BLaER1 treated with 17β-estradiol and CSF1 and Interleukin-3, amounts not matched to agents 10 nM and 100 nM (cell line): ENCODE measurements at regions not wholly inside any gene's neighbourhood (a gene's known extent, or its start where the extent isn't known, plus 50 kb on each side); places are given as distances from the start of the nearest gene placed in this dataset.

Experiments used
- H3K27ac ChIP-seq, 11 experiments: shearing (Covaris generic); formaldehyde crosslinking; 2 replicates each; pipeline ENCODE4 v1.8.1; 2022
- H3K27me3 ChIP-seq, 11 experiments: shearing (Covaris generic); formaldehyde crosslinking; 2 replicates each; pipeline ENCODE4 v1.8.1; 2022
- H3K36me3 ChIP-seq, 11 experiments: shearing (Covaris generic); formaldehyde crosslinking; 2 replicates each; pipeline ENCODE4 v1.8.1; 2022
- H3K4me1 ChIP-seq, 10 experiments: shearing (Covaris generic); formaldehyde crosslinking; 2 replicates each; pipeline ENCODE4 v1.8.1; 2022
- H3K4me2 ChIP-seq, 11 experiments: shearing (Covaris generic); formaldehyde crosslinking; 2 replicates each; pipeline ENCODE4 v1.8.1; 2022
- H3K4me3 ChIP-seq, 10 experiments: shearing (Covaris generic); formaldehyde crosslinking; 2 replicates each; pipeline ENCODE4 v1.8.1; 2022
- H3K9ac ChIP-seq, 11 experiments: shearing (Covaris generic); formaldehyde crosslinking; 2 replicates each; pipeline ENCODE4 v1.8.1; 2022
- H3K9me3 ChIP-seq, 11 experiments: shearing (Covaris generic); formaldehyde crosslinking; replicated peaks in 1 of 11; 2 replicates each; pipeline ENCODE4 v1.8.1; 2022
- H4K20me1 ChIP-seq, 11 experiments: shearing (Covaris generic); formaldehyde crosslinking; 2 replicates each; pipeline ENCODE4 v1.8.1; 2022
- Cebpa-rat ChIP-seq, 11 experiments: shearing (Covaris generic); IDR thresholded peaks; 2 replicates each; pipeline ENCODE4 v1.8.1; 2022

- no peak for TF ChIP-seq Cebpa-rat (IDR thresholded peaks at IDR 0.05)
- Histone ChIP-seq H3K27ac (no peak overlapping the region), H4K20me1 (no peaks in the 10 kb centered on the region), H3K4me2 (no peak overlapping the region), H3K4me3 (no peak overlapping the region), H3K4me1 (no peaks in the 10 kb centered on the region), H3K9me3 (peaks cover 8 to 16% (median 10%) of the 10 kb centered on the region in 11 experiments; a peak in 21 of 22 replicates), H3K36me3 (0 out of 22 replicates have a peak, but pooled peaks cover 0 to 5% (median 0%) of the 10 kb centered on the region in 11 experiments), H3K27me3 (no peaks in the 10 kb centered on the region), H3K9ac (no peak overlapping the region)
Observed at GRCh38 chr2:173599821-173600359, 245.2 kb downstream of the CDCA7 start.

GRCh38 chr2:173602153-173602795 lies 247.6 kb downstream of the CDCA7 start:
- 0 out of 22 replicates have a peak, but pooled peaks cover 0 to 5% (median 0%) of the 10 kb centered on the region in 11 experiments for H3K36me3 ChIP-seq
- no peak overlapping the region for H3K27ac ChIP-seq
- no peak overlapping the region for H3K9ac ChIP-seq
- H4K20me1 ChIP-seq, result no peaks in the 10 kb centered on the region
- H3K4me1 ChIP-seq, result peaks cover 4 to 10% (median 7%) of the 10 kb centered on the region in 10 experiments; a peak in 18 of 20 replicates
- H3K4me3 ChIP-seq, result no peak overlapping the region
- no peak for TF ChIP-seq Cebpa-rat (IDR thresholded peaks at IDR 0.05)
- no peaks in the 10 kb centered on the region for H3K27me3 ChIP-seq
- H3K4me2 ChIP-seq, result no peak overlapping the region
- peaks cover 10 to 22% (median 16%) of the 10 kb centered on the region in 11 experiments; a peak in 21 of 22 replicates for H3K9me3 ChIP-seq

- Histone ChIP-seq H3K27ac (no peak overlapping the region), H3K36me3 (0 out of 22 replicates have a peak, but pooled peaks cover 0 to 5% (median 0%) of the 10 kb centered on the region in 11 experiments), H3K9me3 (peaks cover 10 to 20% (median 16%) of the 10 kb centered on the region in 11 experiments; a peak in 21 of 22 replicates), H3K4me1 (peaks cover 11 to 24% (median 15%) of the 10 kb centered on the region in 10 experiments; a peak in 18 of 20 replicates), H3K9ac (no peak overlapping the region), H3K27me3 (no peaks in the 10 kb centered on the region), H4K20me1 (no peaks in the 10 kb centered on the region), H3K4me3 (no peak overlapping the region), H3K4me2 (no peak overlapping the region; a peak in 2 of 22 replicates)
- no peak for TF ChIP-seq Cebpa-rat (IDR thresholded peaks at IDR 0.05)
Observed at GRCh38 chr2:173605994-173606393, 251.3 kb downstream of the CDCA7 start.

GRCh38 chr2:173606619-173607248 lies 252.1 kb downstream of the CDCA7 start:
- H3K4me2 ChIP-seq, result peak overlapping the region; percentile 39 to 66 (median 52); a peak in 19 of 22 replicates
- peak overlapping the region in 5 of 11 experiments; percentile 38 to 55 (median 51); a peak in 9 of 22 replicates for H3K27ac ChIP-seq
- TF ChIP-seq Cebpa-rat (IDR thresholded peaks at IDR 0.05), result no peak
- peaks cover 11 to 24% (median 15%) of the 10 kb centered on the region in 10 experiments; a peak in 18 of 20 replicates for H3K4me1 ChIP-seq
- no peaks in the 10 kb centered on the region for H4K20me1 ChIP-seq
- H3K9ac ChIP-seq, result no peak overlapping the region; a peak in 3 of 22 replicates
- no peaks in the 10 kb centered on the region for H3K27me3 ChIP-seq
- H3K36me3 ChIP-seq, result 0 out of 22 replicates have a peak, but pooled peaks cover 0 to 5% (median 0%) of the 10 kb centered on the region in 11 experiments
- H3K9me3 ChIP-seq, result peaks cover 10 to 20% (median 16%) of the 10 kb centered on the region in 11 experiments; a peak in 21 of 22 replicates
- H3K4me3 ChIP-seq, result no peak overlapping the region

GRCh38 chr2:173607606-173608311 lies 253.1 kb downstream of the CDCA7 start:
- Histone ChIP-seq H3K9ac (no peak overlapping the region; a peak in 1 of 22 replicates), H3K9me3 (peaks cover 10 to 20% (median 16%) of the 10 kb centered on the region in 11 experiments; a peak in 21 of 22 replicates), H3K27me3 (no peaks in the 10 kb centered on the region), H4K20me1 (no peaks in the 10 kb centered on the region), H3K4me2 (peak overlapping the region; percentile 39 to 66 (median 52); a peak in 21 of 22 replicates), H3K27ac (peak overlapping the region in 5 of 11 experiments; percentile 38 to 60 (median 51); a peak in 10 of 22 replicates), H3K36me3 (0 out of 22 replicates have a peak, but pooled peaks cover 0 to 5% (median 0%) of the 10 kb centered on the region in 11 experiments), H3K4me3 (no peak overlapping the region), H3K4me1 (peaks cover 11 to 24% (median 15%) of the 10 kb centered on the region in 10 experiments; a peak in 18 of 20 replicates)
- no peak for TF ChIP-seq Cebpa-rat (IDR thresholded peaks at IDR 0.05)

- H3K27ac ChIP-seq, result no peak overlapping the region
- 0 out of 22 replicates have a peak, but pooled peaks cover 0 to 2% (median 0%) of the 10 kb centered on the region in 11 experiments for H3K9me3 ChIP-seq
- no peak for TF ChIP-seq Cebpa-rat (IDR thresholded peaks at IDR 0.05)
- no peaks in the 10 kb centered on the region for H3K36me3 ChIP-seq
- no peaks in the 10 kb centered on the region for H4K20me1 ChIP-seq
- H3K4me1 ChIP-seq, result peaks cover 11 to 24% (median 15%) of the 10 kb centered on the region in 10 experiments; a peak in 18 of 20 replicates
- no peak overlapping the region for H3K4me2 ChIP-seq
- no peak overlapping the region for H3K9ac ChIP-seq
- no peak overlapping the region for H3K4me3 ChIP-seq
- no peaks in the 10 kb centered on the region for H3K27me3 ChIP-seq
Observed at GRCh38 chr2:173611121-173611520, 256.4 kb downstream of the CDCA7 start.

- no peak for TF ChIP-seq Cebpa-rat (IDR thresholded peaks at IDR 0.05)
- H3K4me1 ChIP-seq, result peaks cover 5 to 14% (median 7%) of the 10 kb centered on the region in 10 experiments; a peak in 17 of 20 replicates
- H3K36me3 ChIP-seq, result no peaks in the 10 kb centered on the region
- H3K9ac ChIP-seq, result no peak overlapping the region
- no peaks in the 10 kb centered on the region for H4K20me1 ChIP-seq
- H3K27me3 ChIP-seq, result no peaks in the 10 kb centered on the region
- peaks cover 0 to 15% (median 0%) of the 10 kb centered on the region in 11 experiments; a peak in 5 of 22 replicates for H3K9me3 ChIP-seq
- H3K27ac ChIP-seq, result no peak overlapping the region
- no peak overlapping the region for H3K4me3 ChIP-seq
- no peak overlapping the region for H3K4me2 ChIP-seq
Observed at GRCh38 chr2:173612354-173612753, 257.7 kb downstream of the CDCA7 start.

GRCh38 chr2:173613386-173613785 lies 258.7 kb downstream of the CDCA7 start:
- no peak overlapping the region for H3K9ac ChIP-seq
- no peak for TF ChIP-seq Cebpa-rat (IDR thresholded peaks at IDR 0.05)
- H3K4me2 ChIP-seq, result no peak overlapping the region
- H3K27ac ChIP-seq, result no peak overlapping the region
- H4K20me1 ChIP-seq, result no peaks in the 10 kb centered on the region
- H3K4me3 ChIP-seq, result no peak overlapping the region
- peaks cover 0 to 4% (median 0%) of the 10 kb centered on the region in 10 experiments; a peak in 4 of 20 replicates for H3K4me1 ChIP-seq
- peaks cover 0 to 16% (median 0%) of the 10 kb centered on the region in 11 experiments; a peak in 6 of 22 replicates for H3K9me3 ChIP-seq
- no peaks in the 10 kb centered on the region for H3K27me3 ChIP-seq
- no peaks in the 10 kb centered on the region for H3K36me3 ChIP-seq
